HK-2 (cell line): ENCODE measurements at regions not wholly inside any gene's neighbourhood (a gene's known extent, or its start where the extent isn't known, plus 50 kb on each side); places are given as distances from the start of the nearest gene placed in this dataset.
A peak's percentile ranks its signal among the peaks of the same experiment; 100 is the strongest.

ENCODE experiments used
- DNase-seq: peaks from one replicate; pipeline ENCODE4 v3.0.0-alpha.2; 2018; ENCODE audit not compliant: unreplicated experiment

GRCh38 chr9:21564175-21564574, 82.1 kb upstream of the IFNE start:
- no peak for DNase-seq

- no peak for DNase-seq
Measured at GRCh38 chr9:21565155-21565554, 83.0 kb upstream of the IFNE start.

GRCh38 chr9:21567926-21568325, 85.8 kb upstream of the IFNE start:
- DNase-seq, result no peak

GRCh38 chr9:21568484-21568883, 86.4 kb upstream of the IFNE start:
- no peak for DNase-seq

GRCh38 chr9:21569721-21570120, 87.6 kb upstream of the IFNE start:
- DNase-seq, result no peak

- DNase-seq, result no peak
Measured at GRCh38 chr9:21570643-21571275, 88.6 kb upstream of the IFNE start.

- no peak for DNase-seq
Measured at GRCh38 chr9:21574261-21574660, 92.1 kb upstream of the IFNE start.

- peak; percentile 30 for DNase-seq
Measured at GRCh38 chr9:21576331-21577189, 94.4 kb upstream of the IFNE start.

GRCh38 chr9:21579247-21579671, 97.1 kb upstream of the IFNE start:
- no peak for DNase-seq

- no peak for DNase-seq
Measured at GRCh38 chr9:21579743-21580142, 97.6 kb upstream of the IFNE start.

- DNase-seq, result no peak
Measured at GRCh38 chr9:21580636-21581378, 98.7 kb upstream of the IFNE start.

GRCh38 chr9:21583628-21584377, 101.7 kb upstream of the IFNE start:
- no peak for DNase-seq

- DNase-seq, result no peak
Measured at GRCh38 chr9:21584890-21585289, 102.8 kb upstream of the IFNE start.

- DNase-seq, result no peak
Measured at GRCh38 chr9:21585756-21586752, 103.9 kb upstream of the IFNE start.

GRCh38 chr9:21589344-21590056, 107.4 kb upstream of the IFNE start:
- no peak for DNase-seq

GRCh38 chr9:21590058-21590996, 108.2 kb upstream of the IFNE start:
- DNase-seq, result no peak

- DNase-seq, result peak; percentile 71
Measured at GRCh38 chr9:21591221-21592062, 109.3 kb upstream of the IFNE start.

GRCh38 chr9:21592063-21592338, 109.9 kb upstream of the IFNE start:
- DNase-seq, result peak; percentile 8
